HG03159 (cell line): ENCODE measurements at regions not wholly inside any gene's neighbourhood (a gene's known extent, or its start where the extent isn't known, plus 50 kb on each side); places are given as distances from the start of the nearest gene placed in this dataset.

Experiments
- ATAC-seq: cut with Tn5 transposase; IDR thresholded peaks from one replicate; pipeline ENCODE4 v1.9.1; 2021; ENCODE audit warnings: mild to moderate bottlenecking, moderate library complexity; ENCODE audit not compliant: unreplicated experiment

DNA sequence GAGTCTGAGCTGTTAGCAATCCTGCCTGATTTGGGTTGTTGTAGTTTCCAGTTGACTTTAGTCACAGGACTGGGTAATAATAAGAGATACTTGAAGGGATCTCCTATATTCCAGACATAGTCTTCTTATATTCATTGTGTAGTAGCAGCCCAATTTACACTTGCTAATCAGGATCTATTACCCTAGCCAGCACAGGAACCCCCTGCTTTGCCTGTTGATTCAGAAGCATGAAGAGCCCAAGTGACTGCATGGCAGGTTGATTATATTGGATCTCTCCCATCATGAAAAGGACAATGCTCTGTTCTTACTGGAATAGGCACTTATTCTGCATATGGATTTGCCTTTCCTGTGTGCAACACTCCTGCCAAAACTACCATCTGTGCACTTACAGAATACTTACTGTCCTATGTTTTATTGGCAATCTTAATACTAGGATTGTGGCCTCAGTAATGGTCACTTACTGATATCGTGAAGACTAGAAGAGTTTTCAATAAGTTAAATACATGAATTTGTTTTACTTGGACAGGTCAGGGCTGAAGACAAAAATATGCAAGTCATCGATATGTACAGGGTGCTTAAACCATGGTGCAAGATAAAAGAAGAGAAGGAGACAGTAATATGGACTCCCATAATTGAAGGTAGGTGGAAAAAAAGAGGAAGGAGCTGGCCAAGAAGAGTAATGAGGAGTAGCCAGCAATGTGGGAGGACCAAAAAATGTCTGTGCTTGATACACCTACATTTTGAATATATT is 304.1 kb downstream of the MCTP2 start:
- no peak for ATAC-seq

DNA sequence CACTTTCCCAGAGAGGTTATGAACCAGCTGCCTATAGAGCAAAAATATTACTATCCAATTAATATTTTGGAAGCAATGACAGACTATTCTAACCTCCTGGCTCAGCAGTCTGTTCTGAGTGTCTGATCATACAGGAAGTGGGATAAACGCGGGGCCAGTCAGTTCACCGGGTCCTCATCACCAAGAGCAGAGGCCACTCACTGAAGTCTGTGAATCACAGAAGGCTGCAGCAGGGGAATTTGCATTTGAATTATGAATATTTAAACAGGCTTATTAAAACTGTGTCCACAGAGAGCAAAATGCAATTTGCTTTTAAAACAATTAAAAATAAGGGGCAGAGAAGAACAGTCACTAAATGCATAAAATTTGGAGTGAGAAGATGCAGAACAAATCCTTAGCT is 305.2 kb downstream of the MCTP2 start:
- ATAC-seq = no peak

GRCh38 chr15:94538280-94538679 is 306.9 kb downstream of the MCTP2 start:
- ATAC-seq = no peak

- no peak for ATAC-seq
Measured at GRCh38 chr15:94542391-94542790, 311.0 kb downstream of the MCTP2 start.

GRCh38 chr15:94546808-94547207 is 315.4 kb downstream of the MCTP2 start:
- no peak for ATAC-seq

DNA sequence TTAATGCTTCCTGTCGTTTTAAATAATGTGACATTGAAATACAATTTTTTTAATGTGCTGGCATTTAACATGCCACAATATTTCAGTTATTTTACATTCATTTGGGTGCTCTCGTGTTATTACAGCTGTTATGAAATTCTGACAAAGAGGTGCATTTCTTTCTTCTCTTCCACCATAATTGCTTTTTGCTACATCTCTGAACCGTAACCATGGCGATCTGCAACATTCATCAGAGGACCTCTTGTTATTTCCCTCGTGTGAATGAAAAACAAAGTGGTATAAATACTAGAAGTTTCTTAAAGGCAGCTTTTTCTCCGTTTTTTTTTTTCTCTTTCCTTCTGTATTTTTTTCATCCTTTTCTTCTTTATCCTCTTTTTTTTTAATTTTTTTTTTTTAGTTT is 316.4 kb downstream of the MCTP2 start:
- ATAC-seq = no peak

GRCh38 chr15:94555841-94556519 is 324.6 kb downstream of the MCTP2 start:
- ATAC-seq = no peak

- no peak for ATAC-seq
Measured at GRCh38 chr15:94561036-94561689, 329.8 kb downstream of the MCTP2 start.

DNA sequence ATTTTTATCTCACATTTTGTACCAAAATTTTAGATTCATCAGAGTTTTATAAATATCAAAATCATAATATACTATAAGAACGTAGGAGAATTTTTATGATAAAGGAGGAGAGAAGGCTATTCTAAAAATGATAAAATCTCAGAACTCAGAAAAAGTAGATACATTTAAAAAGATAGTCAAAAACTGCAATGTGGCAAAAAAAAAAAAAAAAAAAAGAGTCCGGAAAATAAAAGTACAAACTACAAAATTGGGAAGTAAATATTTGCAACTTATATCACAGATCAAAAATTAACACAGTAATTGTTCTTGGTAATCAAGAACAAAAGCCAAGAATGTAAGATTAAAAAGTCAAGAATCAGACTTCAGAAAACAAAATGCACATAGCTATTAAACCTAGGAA is 332.1 kb downstream of the MCTP2 start:
- ATAC-seq = no peak

- ATAC-seq = peak; percentile 82
Measured at GRCh38 chr15:94576889-94577533, 345.6 kb downstream of the MCTP2 start.

DNA sequence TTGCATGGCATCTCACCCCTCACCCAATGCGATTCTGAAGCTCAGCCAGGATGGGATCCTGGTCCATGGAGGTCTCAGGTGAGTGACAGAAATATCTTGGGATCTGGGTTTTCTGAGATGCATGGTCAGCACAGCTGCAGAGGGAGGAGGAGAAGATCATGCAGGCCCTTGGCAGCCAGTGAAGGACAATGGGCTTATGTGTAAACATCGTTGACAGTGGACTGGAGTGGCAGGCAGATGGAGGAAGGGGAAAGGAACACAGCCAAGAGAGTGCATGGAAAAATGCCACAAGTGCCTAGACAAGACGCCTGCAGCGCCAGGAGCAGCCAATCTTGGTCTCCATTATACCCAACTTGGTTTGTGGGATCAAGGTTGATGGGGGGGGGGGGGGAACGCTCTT is 347.9 kb downstream of the MCTP2 start:
- ATAC-seq = no peak

DNA sequence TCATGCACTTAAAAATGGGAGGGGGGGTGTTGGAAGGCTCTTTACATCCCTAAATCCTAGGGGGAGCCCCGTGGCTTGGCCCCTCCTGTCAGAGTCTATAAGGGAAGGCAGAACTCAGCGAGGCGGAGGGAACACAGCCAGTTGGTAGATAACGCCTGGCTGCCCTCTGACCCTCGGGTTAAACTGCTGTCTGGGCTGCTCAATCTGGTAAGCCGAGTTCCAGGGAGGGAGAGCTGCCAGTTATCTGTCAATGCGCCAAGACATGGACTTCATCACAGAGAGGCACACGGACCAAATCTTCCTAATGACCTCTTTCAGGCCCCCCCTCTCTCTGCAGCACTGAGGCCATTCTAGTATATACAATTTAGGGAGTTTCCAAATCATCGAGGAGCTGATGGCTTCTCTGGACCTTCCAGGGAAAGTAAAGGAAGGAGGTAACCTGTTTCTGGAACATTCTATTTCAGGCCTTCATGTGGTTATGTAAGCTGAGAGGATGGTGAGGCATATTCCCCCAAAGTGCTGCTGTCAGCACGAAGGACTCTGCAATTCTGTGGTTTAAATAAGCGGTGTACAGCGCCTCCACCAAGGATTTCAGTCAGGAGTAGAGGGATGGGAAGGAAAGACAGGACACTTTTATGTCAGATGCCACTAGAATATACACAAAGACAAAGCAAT is 349.0 kb downstream of the MCTP2 start:
- no peak for ATAC-seq

GRCh38 chr15:94582368-94582767 is 351.0 kb downstream of the MCTP2 start:
- ATAC-seq = peak; percentile 45

DNA sequence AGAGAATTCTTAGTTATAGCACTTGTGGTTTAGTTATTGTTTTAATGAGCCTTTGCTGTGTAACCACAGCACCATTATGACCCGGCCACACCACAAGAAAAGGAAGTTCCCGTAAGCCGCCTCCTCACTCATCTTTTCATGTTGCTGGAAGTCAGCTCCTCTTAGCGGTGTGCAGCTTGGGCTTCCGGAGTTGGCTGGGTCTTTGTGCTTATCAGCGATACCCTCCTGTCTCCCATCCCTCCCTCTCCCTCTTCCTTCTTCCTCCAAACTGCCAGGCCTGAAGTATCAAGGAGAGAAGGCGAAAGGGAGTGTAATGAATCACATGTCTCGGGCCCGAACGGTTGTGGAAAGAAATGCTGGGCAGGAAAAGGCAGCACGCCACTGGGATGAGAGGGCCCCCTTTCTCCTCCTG is 353.5 kb downstream of the MCTP2 start:
- peak; percentile 78 for ATAC-seq

- peak; percentile 62 for ATAC-seq
Measured at GRCh38 chr15:94586099-94586498, 354.7 kb downstream of the MCTP2 start.

- ATAC-seq = no peak
Measured at GRCh38 chr15:94587113-94587512, 355.8 kb downstream of the MCTP2 start.

DNA sequence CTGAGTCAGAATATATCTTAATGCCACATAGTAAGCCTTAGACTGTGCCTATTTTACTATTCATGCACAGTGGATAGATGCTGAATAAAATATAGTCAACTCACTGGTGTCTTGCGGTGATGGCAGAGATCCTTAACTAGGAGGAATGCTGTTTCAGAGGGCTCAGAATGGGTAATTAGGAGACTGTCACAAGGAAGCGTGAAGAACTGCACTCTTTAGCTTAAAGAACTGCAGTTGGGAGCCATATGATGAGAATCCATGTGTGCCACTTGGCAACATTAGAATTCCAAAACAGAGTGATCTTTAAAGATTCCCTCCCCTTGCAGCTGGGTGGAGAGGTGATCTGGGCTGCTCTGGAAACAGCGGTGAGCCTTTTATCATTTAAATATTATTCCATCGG is 357.6 kb downstream of the MCTP2 start:
- ATAC-seq = no peak

DNA sequence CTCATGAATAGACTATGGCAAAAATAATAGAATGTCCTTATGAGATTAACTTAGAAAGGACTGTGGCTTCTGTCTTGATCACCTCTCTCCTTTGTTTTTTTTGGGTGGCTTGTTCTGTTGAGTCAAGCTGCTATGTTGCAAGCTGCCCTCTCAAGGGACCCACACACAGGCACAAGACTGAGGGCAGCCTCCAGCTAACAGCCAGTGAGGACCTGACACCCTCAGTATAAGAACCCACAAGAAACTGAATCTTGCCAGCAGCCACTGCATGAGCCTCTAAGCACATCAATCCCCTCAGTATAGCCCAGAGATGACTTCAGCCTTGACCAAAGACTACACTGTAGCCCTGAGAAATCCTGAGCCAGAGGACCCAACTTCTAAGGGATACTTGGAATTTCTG is 361.1 kb downstream of the MCTP2 start:
- no peak for ATAC-seq

DNA sequence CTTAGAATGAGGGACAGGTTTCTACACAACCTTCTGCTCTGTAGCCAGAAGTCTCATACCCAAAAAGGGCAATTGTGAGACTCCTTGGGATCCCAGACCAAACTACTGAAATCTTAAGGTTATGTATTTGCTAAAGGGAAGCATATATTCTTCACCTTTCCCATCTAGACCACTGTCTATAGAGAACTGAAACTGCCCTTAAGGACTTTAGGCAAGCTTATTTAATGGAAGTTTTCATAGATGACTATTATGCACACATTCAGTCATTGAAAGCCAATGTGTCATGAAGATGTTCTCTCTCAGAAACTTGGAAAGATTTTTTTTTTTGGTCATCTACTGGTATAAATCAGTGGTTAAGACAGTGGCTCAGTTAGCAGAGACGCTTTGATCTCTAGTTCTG is 365.3 kb downstream of the MCTP2 start:
- no peak for ATAC-seq

DNA sequence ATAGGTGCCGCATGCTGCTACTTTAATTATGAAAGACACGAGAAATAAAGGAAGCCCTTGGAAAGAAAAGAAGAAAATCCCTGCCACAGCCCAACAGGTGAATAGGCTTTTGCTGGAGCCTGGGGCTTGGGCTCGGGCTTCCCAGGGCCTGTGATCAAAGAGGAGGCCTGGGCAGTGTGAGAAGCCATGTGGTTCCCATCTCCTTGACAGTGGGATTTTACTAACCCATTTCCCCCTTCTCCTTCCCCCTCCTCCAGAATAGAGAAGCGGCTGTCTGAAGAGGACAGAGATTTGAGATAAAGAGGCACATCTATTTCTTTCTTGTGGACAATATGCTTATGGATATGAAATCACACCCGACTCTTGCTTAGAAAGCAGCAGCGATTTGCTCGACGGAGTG is 369.1 kb downstream of the MCTP2 start:
- no peak for ATAC-seq
